B cell (primary cell): ENCODE measurements at regions not wholly inside any gene's neighbourhood (a gene's known extent, or its start where the extent isn't known, plus 50 kb on each side); places are given as distances from the start of the nearest gene placed in this dataset.

ENCODE experiments used
- ATAC-seq: fragments of 200-7000 bp; cut with Tn5 transposase; one replicate; pipeline ENCODE4 v1.10.0; 2021; ENCODE audit warnings: low read depth, mild to moderate bottlenecking, moderate number of reproducible peaks, moderate library complexity
- CTCF ChIA-PET: fragments of 350-600 bp; sonication (Branson Sonifier 250); formaldehyde crosslinking; loops from one replicate; lab custom pipeline; 2021; ENCODE audit warnings: antibody characterized with exemption, inconsistent platforms; lab: Charles Lee
- POLR2A ChIA-PET: fragments of 350-600 bp; sonication (Branson Sonifier 250); formaldehyde crosslinking; loops from one replicate; lab custom pipeline; 2021; ENCODE audit warnings: antibody characterized with exemption; lab: Charles Lee
- DNase-seq: peaks from one replicate; pipeline ENCODE4 v3.0.0; 2013
- H2AFZ ChIP-seq: 2 replicates; pipeline ENCODE4 v1.6.1; 2012; ENCODE audit warnings: mild to moderate bottlenecking, low read depth, low read length; ENCODE audit not compliant: insufficient read depth, poor library complexity, severe bottlenecking
- H3K27ac ChIP-seq, 2 donors: 1 replicate in 1 of 2; 2 replicates in 1 of 2; pipeline ENCODE4 v1.5.1; 2012 to 2013; ENCODE audit warnings: low read length in 2 of 2, mild to moderate bottlenecking in 2 of 2, moderate library complexity in 1 of 2
- H3K27me3 ChIP-seq, 4 experiments: fragments of 200-600 bp in 1 of 4; sonication (generic) in 1 of 4; replicated peaks in 1 of 4; 1 replicate in 2 of 4; 2 replicates in 2 of 4; pipeline versions ENCODE4 v1.6.1 to v1.7.0; 2013 to 2016; ENCODE audit warnings: low read length in 3 of 4, mild to moderate bottlenecking in 2 of 4, mixed read lengths in 1 of 4, moderate library complexity in 1 of 4; ENCODE audit not compliant: insufficient read depth in 4 of 4, control insufficient read depth in 3 of 4; ENCODE audit errors: control extremely low read depth in 1 of 4
- H3K36me3 ChIP-seq, 2 experiments: replicated peaks in 1 of 2; 1 replicate in 1 of 2; 2 replicates in 1 of 2; pipeline versions ENCODE4 v1.6.1 to v1.7.1; 2013; ENCODE audit warnings: low read length in 1 of 2; ENCODE audit not compliant: insufficient read depth in 2 of 2, control insufficient read depth in 1 of 2; ENCODE audit errors: control extremely low read depth in 1 of 2, extremely low read depth in 1 of 2
- H3K4me1 ChIP-seq, 2 donors: fragments of 200-600 bp in 1 of 2; sonication (generic) in 1 of 2; 1 replicate in 1 of 2; 2 replicates in 1 of 2; pipeline versions ENCODE4 v1.5.1 to v1.6.1; 2013 to 2017; ENCODE audit warnings: low read length in 2 of 2; ENCODE audit not compliant: control insufficient read depth in 2 of 2, insufficient read depth in 2 of 2
- H3K4me2 ChIP-seq: replicated peaks from 2 replicates; pipeline ENCODE3; 2012; ENCODE audit warnings: mild to moderate bottlenecking, low read depth, low read length; ENCODE audit not compliant: poor library complexity, severe bottlenecking
- H3K4me3 ChIP-seq, 5 experiments: fragments of 200-600 bp in 1 of 5; sonication (generic) in 1 of 5; 1 replicate in 3 of 5; 2 replicates in 2 of 5; pipeline versions ENCODE4 v1.5.1 to v1.7.0; 2011 to 2016; ENCODE audit warnings: low read length in 4 of 5, mild to moderate bottlenecking in 4 of 5, low read depth in 2 of 5, control low read depth in 1 of 5, moderate library complexity in 1 of 5; ENCODE audit not compliant: insufficient read depth in 1 of 5; ENCODE audit errors: control extremely low read depth in 1 of 5, extremely low read depth in 1 of 5
- H3K79me2 ChIP-seq: fragments of 200-600 bp; sonication (generic); one replicate; pipeline ENCODE4 v1.6.0; 2016; ENCODE audit warnings: low read length; ENCODE audit not compliant: control insufficient read depth, insufficient read depth
- H3K9ac ChIP-seq: fragments of 200-600 bp; sonication (generic); 2 replicates; pipeline ENCODE4 v1.6.1; 2017; ENCODE audit warnings: mild to moderate bottlenecking, low read length, moderate library complexity
- H3K9me3 ChIP-seq, 3 donors: one replicate each; pipeline versions ENCODE4 v1.6.1 to v1.7.1; 2013; ENCODE audit warnings: low read length in 2 of 3; ENCODE audit not compliant: control insufficient read depth in 2 of 3, insufficient read depth in 1 of 3; ENCODE audit errors: control extremely low read depth in 1 of 3
- H4K20me1 ChIP-seq: 2 replicates; pipeline ENCODE4 v1.6.0; 2012; ENCODE audit warnings: mild to moderate bottlenecking, low read length; ENCODE audit not compliant: insufficient read depth, control insufficient read depth, poor library complexity, severe bottlenecking
- H3K27ac Mint-ChIP-seq: one replicate; pipeline ENCODE4 v1.8.0; 2021; ENCODE audit warnings: mixed read lengths
- H3K27me3 Mint-ChIP-seq: one replicate; pipeline ENCODE4 v1.8.0; 2021; ENCODE audit warnings: mixed read lengths
- H3K4me1 Mint-ChIP-seq: one replicate; pipeline ENCODE4 v1.8.0; 2021; ENCODE audit warnings: mixed read lengths
- H3K4me3 Mint-ChIP-seq: one replicate; pipeline ENCODE4 v1.8.0; 2021; ENCODE audit warnings: mixed read lengths
- H3K9me3 Mint-ChIP-seq: one replicate; pipeline ENCODE4 v1.8.0; 2022; ENCODE audit warnings: mixed read lengths; ENCODE audit not compliant: insufficient read depth
- EZH2 ChIP-seq: IDR thresholded peaks from 2 replicates; pipeline ENCODE4 v1.6.1; 2012; ENCODE audit warnings: borderline replicate concordance, low read depth, mild to moderate bottlenecking, moderate library complexity, low read length; ENCODE audit not compliant: insufficient read depth, poor library complexity, severe bottlenecking
- WGBS: methylation state at CpG from one replicate; pipeline ENCODE4 v1.1.5; 2013; ENCODE audit warnings: missing lambda C conversion rate; ENCODE audit not compliant: insufficient coverage; 5-methylcytosine and 5-hydroxymethylcytosine counted together
- intact Hi-C: fragments of 100-400 bp; cut with micrococcal nuclease; formaldehyde crosslinking; loops from one replicate; pipeline ENCODE4 v1.10.0; 2022
- TF ChIP-seq, protein P1 (sequence below): fragments of 200-600 bp; IDR thresholded peaks from one replicate; pipeline ENCODE4 v1.8.0; 2022; ENCODE audit warnings: antibody characterized with exemption, mild to moderate bottlenecking

DNA sequence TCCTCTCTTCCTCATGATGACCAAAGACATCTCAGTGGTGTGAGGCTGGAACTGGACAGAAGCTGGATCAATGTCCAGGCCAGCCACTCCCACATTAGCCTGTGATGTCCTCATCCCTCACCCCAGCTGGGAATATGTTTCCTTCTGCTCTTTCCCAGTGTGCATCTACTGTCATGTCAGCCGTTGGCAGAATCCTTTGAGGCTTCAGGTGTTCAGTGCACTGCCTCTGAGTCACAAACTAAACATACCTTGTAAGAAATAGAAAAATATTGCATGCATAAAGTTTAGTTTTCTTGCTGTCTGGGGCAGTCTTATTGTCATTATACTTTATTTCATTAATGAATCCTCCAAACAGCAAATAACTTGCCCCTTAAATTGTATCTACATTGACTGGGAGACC is 161.6 kb upstream of the RASGRP1 start:
- Histone ChIP-seq H3K27me3 (peaks cover 0 to 5% (median 1%) of the 10 kb centered on the region in 4 experiments), H3K4me3 (no peak overlapping the region), H2AFZ (no peak overlapping the region), H3K27ac (no peak overlapping the region), H3K4me1 (no peaks in the 10 kb centered on the region), H3K9me3 (no peaks in the 10 kb centered on the region), H3K4me2 (no peak overlapping the region), H4K20me1 (no peaks in the 10 kb centered on the region), H3K36me3 (no peaks in the 10 kb centered on the region), H3K9ac (no peak overlapping the region), H3K79me2 (no peaks in the 10 kb centered on the region)
- intact Hi-C loops, result no loop called here
- ChIA-PET POLR2A (no interaction called here), CTCF (no interaction called here)
- no peak for TF ChIP-seq EZH2
- TF ChIP-seq, protein P1, sequence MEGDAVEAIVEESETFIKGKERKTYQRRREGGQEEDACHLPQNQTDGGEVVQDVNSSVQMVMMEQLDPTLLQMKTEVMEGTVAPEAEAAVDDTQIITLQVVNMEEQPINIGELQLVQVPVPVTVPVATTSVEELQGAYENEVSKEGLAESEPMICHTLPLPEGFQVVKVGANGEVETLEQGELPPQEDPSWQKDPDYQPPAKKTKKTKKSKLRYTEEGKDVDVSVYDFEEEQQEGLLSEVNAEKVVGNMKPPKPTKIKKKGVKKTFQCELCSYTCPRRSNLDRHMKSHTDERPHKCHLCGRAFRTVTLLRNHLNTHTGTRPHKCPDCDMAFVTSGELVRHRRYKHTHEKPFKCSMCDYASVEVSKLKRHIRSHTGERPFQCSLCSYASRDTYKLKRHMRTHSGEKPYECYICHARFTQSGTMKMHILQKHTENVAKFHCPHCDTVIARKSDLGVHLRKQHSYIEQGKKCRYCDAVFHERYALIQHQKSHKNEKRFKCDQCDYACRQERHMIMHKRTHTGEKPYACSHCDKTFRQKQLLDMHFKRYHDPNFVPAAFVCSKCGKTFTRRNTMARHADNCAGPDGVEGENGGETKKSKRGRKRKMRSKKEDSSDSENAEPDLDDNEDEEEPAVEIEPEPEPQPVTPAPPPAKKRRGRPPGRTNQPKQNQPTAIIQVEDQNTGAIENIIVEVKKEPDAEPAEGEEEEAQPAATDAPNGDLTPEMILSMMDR, result no peak
- Mint-ChIP-seq H3K27me3 (peaks cover 16% of the 10 kb centered on the region), H3K27ac (no peak overlapping the region), H3K4me1 (no peaks in the 10 kb centered on the region), H3K9me3 (no peaks in the 10 kb centered on the region), H3K4me3 (no peak overlapping the region)
- no CpG with 5 or more reads among the region's 1 CpG for WGBS
- DNase-seq (no peak), ATAC-seq (no peak)

DNA sequence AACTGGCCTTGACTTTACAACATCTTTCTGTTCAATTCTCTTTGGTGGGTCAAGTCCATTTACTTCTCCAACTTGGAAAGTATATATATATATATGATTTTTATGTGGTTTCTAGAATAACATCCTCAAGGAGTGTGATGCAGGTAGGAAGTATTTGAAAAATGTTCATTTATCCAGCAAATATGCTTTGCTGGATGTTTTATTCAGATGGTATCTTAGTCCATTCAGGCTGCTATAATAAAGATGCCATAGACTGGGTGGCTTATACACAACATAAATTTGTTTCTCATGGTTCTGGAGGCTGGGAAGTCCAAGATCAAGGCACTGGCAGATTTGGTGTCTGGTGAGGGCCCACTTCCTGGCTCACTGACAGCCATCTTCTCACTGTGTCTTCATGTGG is 168.7 kb upstream of the RASGRP1 start:
- H3K4me3 ChIP-seq, result no peak overlapping the region
- H3K36me3 ChIP-seq, result no peaks in the 10 kb centered on the region
- H3K27me3 Mint-ChIP-seq, result peaks cover 31% of the 10 kb centered on the region
- H3K9me3 Mint-ChIP-seq, result no peaks in the 10 kb centered on the region
- H3K4me2 ChIP-seq, result no peak overlapping the region
- H3K9ac ChIP-seq, result no peak overlapping the region
- H2AFZ ChIP-seq, result no peak overlapping the region
- peaks cover 0 to 8% (median 3%) of the 10 kb centered on the region in 4 experiments for H3K27me3 ChIP-seq
- ChIA-PET POLR2A (no interaction called here), CTCF (no interaction called here)
- intact Hi-C loops, result no loop called here
- H3K4me1 Mint-ChIP-seq, result no peaks in the 10 kb centered on the region
- no peaks in the 10 kb centered on the region for H4K20me1 ChIP-seq
- TF ChIP-seq EZH2, result no peak
- TF ChIP-seq, protein P1, result no peak
- H3K9me3 ChIP-seq, result peaks cover 0 to 3% (median 0%) of the 10 kb centered on the region in 3 donors
- DNase-seq (no peak), ATAC-seq (no peak)
- H3K4me3 Mint-ChIP-seq, result no peak overlapping the region
- H3K4me1 ChIP-seq, result no peaks in the 10 kb centered on the region
- no peaks in the 10 kb centered on the region for H3K79me2 ChIP-seq
- H3K27ac ChIP-seq, result no peak overlapping the region
- H3K27ac Mint-ChIP-seq, result no peak overlapping the region
